HepG2 (cell line): ENCODE measurements at regions not wholly inside any gene's neighbourhood (a gene's known extent, or its start where the extent isn't known, plus 50 kb on each side); places are given as distances from the start of the nearest gene placed in this dataset.

Source experiments
- ATAC-seq: fragments of 200-7000 bp; cut with Tn5 transposase; 3 replicates; pipeline ENCODE4 v1.9.1; 2020; ENCODE audit warnings: mild to moderate bottlenecking, moderate library complexity
- BruUV-seq: library from RNA; stranded (reverse); fragments of 400-500 nt; replicated peaks from 2 replicates; lab custom pipeline; 2021; lab: Mats Ljungman, UMichigan
- CTCF ChIA-PET: fragments of 300-600 bp; formaldehyde crosslinking; extraction: SDS; loops from one replicate; lab custom pipeline; 2021; ENCODE audit warnings: low total read pairs, inconsistent platforms, low intra/inter-chr PET ratio; lab: Yijun Ruan, JAX
- POLR2A ChIA-PET: fragments of 350-600 bp; sonication (Branson Sonifier 250); formaldehyde crosslinking; loops from one replicate; lab custom pipeline; 2020; ENCODE audit warnings: antibody characterized with exemption, inconsistent platforms; lab: Yijun Ruan, JAX
- DNase-seq: peaks from one replicate; pipeline ENCODE4 v3.0.0-alpha.2; 2015; ENCODE audit warnings: low spot score
- FAIRE-seq: peaks from 3 replicates; lab custom pipeline; 2011; peaks lifted over from hg19 to GRCh38; lab: Jason Lieb, UNC
- H2AFZ ChIP-seq: one replicate; pipeline ENCODE4 v1.6.1; 2011; ENCODE audit warnings: low read length, inconsistent platforms
- H3K27ac ChIP-seq: fragments of 300-600 bp; 3 replicates; pipeline ENCODE4 v1.8.0; 2011; ENCODE audit warnings: mixed run types, mild to moderate bottlenecking, mixed read lengths, low read length, inconsistent platforms; ENCODE audit not compliant: insufficient read depth; ENCODE audit errors: extremely low read length
- H3K27me3 ChIP-seq, 2 experiments: fragments of 200-600 bp in 1 of 2; 2 replicates in 1 of 2; 3 replicates in 1 of 2; pipeline versions ENCODE4 v1.6.0 to v1.8.0; 2011; ENCODE audit warnings: low read length in 2 of 2, mild to moderate bottlenecking in 2 of 2, moderate library complexity in 2 of 2, inconsistent platforms in 1 of 2; ENCODE audit not compliant: insufficient read depth in 2 of 2, control insufficient read depth in 1 of 2
- H3K36me3 ChIP-seq, 2 experiments: fragments of 200-600 bp in 1 of 2; replicated peaks in 1 of 2; 2 replicates in 1 of 2; 3 replicates in 1 of 2; pipeline versions ENCODE4 v1.5.1 to v1.8.0; 2011; ENCODE audit warnings: low read length in 2 of 2, inconsistent platforms in 1 of 2; ENCODE audit not compliant: insufficient read depth in 2 of 2, control insufficient read depth in 1 of 2
- H3K4me1 ChIP-seq: 2 replicates; pipeline ENCODE4 v1.5.1; 2012; ENCODE audit warnings: low read length, inconsistent platforms; ENCODE audit not compliant: insufficient read depth
- H3K4me2 ChIP-seq: 2 replicates; pipeline ENCODE4 v1.6.0; 2011; ENCODE audit warnings: low read depth, low read length, inconsistent platforms
- H3K4me3 ChIP-seq, 3 experiments: fragments of 200-600 bp in 1 of 3; sonication (generic), shearing (Covaris generic) in 1 of 3; replicated peaks in 1 of 3; 2 replicates each; pipeline ENCODE4 v1.5.1; 2011 to 2016; ENCODE audit warnings: low read length in 3 of 3, inconsistent platforms in 2 of 3, low read depth in 2 of 3, mild to moderate bottlenecking in 2 of 3, control low read depth in 1 of 3, mixed read lengths in 1 of 3; ENCODE audit not compliant: insufficient read depth in 1 of 3
- H3K79me2 ChIP-seq: one replicate; pipeline ENCODE4 v1.6.1; 2011; ENCODE audit warnings: low read length, inconsistent platforms; ENCODE audit not compliant: insufficient read depth
- H3K9ac ChIP-seq: 2 replicates; pipeline ENCODE4 v1.6.0; 2011; ENCODE audit warnings: mild to moderate bottlenecking, low read depth, low read length, inconsistent platforms; ENCODE audit not compliant: insufficient read depth
- H3K9me3 ChIP-seq: 2 replicates; pipeline ENCODE4 v1.5.1; 2012; ENCODE audit warnings: mild to moderate bottlenecking, low read length
- H4K20me1 ChIP-seq: 2 replicates; pipeline ENCODE4 v1.6.0; 2011; ENCODE audit warnings: inconsistent platforms, mild to moderate bottlenecking, low read length, moderate library complexity; ENCODE audit not compliant: insufficient read depth
- MAZ ChIP-seq, 2 experiments: sonication (generic) in 1 of 2; formaldehyde crosslinking in 1 of 2; IDR thresholded peaks; 2 replicates each; pipeline versions ENCODE4 v1.5.0 to v1.6.1; 2012 to 2020; ENCODE audit warnings: low read depth in 2 of 2, mild to moderate bottlenecking in 2 of 2, borderline replicate concordance in 1 of 2, improper control_type of control experiment in 1 of 2, low read length in 1 of 2, missing genetic modification reagents in 1 of 2, moderate library complexity in 1 of 2
- MXI1 ChIP-seq: IDR thresholded peaks from 3 replicates; pipeline ENCODE4 v1.6.1; 2012; ENCODE audit warnings: low read depth, low read length, inconsistent platforms, borderline replicate concordance
- MZF1 ChIP-seq: sonication (generic); formaldehyde crosslinking; IDR thresholded peaks from 2 replicates; pipeline ENCODE4 v1.8.1; 2023; ENCODE audit warnings: mild to moderate bottlenecking, missing genetic modification reagents, borderline replicate concordance
- SNAPC2 ChIP-seq: sonication (generic); formaldehyde crosslinking; IDR thresholded peaks from 2 replicates; pipeline ENCODE4 v1.8.1; 2022; ENCODE audit warnings: mild to moderate bottlenecking, missing genetic modification reagents
- ZBTB8A ChIP-seq: sonication (generic); formaldehyde crosslinking; IDR thresholded peaks from 2 replicates; pipeline ENCODE4 v1.4.0; 2020; ENCODE audit warnings: mild to moderate bottlenecking, low read depth, missing genetic modification reagents, borderline replicate concordance
- ZFP37 ChIP-seq: sonication (generic); formaldehyde crosslinking; IDR thresholded peaks from 2 replicates; pipeline ENCODE4 v1.4.0; 2020; ENCODE audit warnings: missing genetic modification reagents, borderline replicate concordance
- ZKSCAN5 ChIP-seq: sonication (generic); formaldehyde crosslinking; IDR thresholded peaks from 2 replicates; pipeline ENCODE4 v1.5.1; 2020; ENCODE audit warnings: mild to moderate bottlenecking, missing genetic modification reagents
- ZNF17 ChIP-seq: sonication (generic); formaldehyde crosslinking; IDR thresholded peaks from 2 replicates; pipeline ENCODE4 v1.5.0; 2020; ENCODE audit warnings: mild to moderate bottlenecking, missing genetic modification reagents
- ZNF614 ChIP-seq: IDR thresholded peaks from 2 replicates; pipeline ENCODE4 v1.6.1; 2018; ENCODE audit warnings: missing biosample characterization, missing genetic modification reagents, inconsistent platforms, borderline replicate concordance
- ZSCAN9 ChIP-seq: IDR thresholded peaks from 2 replicates; pipeline ENCODE4 v1.6.1; 2016; ENCODE audit warnings: borderline replicate concordance
- WGBS: methylation state at CpG from one replicate; pipeline ENCODE4 v1.1.6; 2017; ENCODE audit warnings: low lambda C conversion rate; 5-methylcytosine and 5-hydroxymethylcytosine counted together
- in situ Hi-C: cut with HindIII; loops from 2 replicates; pipeline ENCODE4 v1.10.0; 2017; ENCODE audit warnings: low pct_unique_long_range_greater_than_20kb; ENCODE audit not compliant: extremely low pct_ligation_motif_present
- intact Hi-C: fragments of 100-400 bp; cut with micrococcal nuclease; formaldehyde crosslinking; loops from one replicate; pipeline ENCODE4 v1.10.0; 2022; ENCODE audit not compliant: unreplicated experiment
- TF ChIP-seq, protein P1 (sequence below): sonication (generic); formaldehyde crosslinking; IDR thresholded peaks from 2 replicates; pipeline ENCODE4 v1.4.0; 2020; ENCODE audit warnings: missing genetic modification reagents, low read depth, mild to moderate bottlenecking, borderline replicate concordance
- TF ChIP-seq, protein P2 (sequence below): sonication (generic); formaldehyde crosslinking; IDR thresholded peaks from 2 replicates; pipeline ENCODE4 v1.4.0; 2020; ENCODE audit warnings: low read depth, mild to moderate bottlenecking, missing genetic modification reagents

DNA sequence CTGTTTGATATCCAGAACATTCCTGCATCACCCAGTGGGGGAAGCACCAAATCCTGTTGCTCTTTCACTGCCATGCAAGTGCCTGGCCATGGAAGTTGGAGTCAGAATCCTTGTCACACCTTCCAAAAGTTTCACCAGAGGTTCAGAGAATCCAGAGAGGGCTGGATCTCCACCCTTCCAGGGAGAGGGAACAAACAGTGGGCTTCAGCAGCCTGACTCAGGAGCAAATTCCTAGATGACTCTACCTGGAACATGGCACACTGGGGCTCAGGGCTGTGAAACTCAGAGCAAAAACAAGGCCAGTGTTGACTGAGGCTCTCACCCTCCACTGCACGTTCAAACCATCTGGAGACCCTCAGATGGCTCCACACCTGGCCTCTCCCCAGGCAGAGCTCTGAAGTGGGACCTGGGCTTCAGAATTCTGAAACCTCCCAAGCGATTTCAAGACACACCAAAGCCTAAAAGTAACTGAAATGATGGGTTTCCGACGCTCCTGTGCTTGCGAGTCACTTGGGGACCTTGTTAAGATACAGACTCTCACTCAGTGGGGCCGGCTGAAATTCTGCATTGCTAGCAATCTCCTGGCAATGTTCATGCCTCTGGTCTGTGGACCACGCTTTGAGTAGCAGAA is 205.9 kb downstream of the AUH start (continued):
- TF ChIP-seq ZNF17 (CRISPR knock-in tag) = no peak
- TF ChIP-seq, protein P1, sequence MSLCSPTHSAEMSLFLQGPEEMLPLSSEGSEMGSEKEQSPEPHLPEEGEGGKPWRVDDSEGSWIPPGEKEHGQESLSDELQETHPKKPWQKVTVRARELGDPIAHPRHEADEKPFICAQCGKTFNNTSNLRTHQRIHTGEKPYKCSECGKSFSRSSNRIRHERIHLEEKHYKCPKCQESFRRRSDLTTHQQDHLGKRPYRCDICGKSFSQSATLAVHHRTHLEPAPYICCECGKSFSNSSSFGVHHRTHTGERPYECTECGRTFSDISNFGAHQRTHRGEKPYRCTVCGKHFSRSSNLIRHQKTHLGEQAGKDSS (CRISPR knock-in tag) = no peak

DNA sequence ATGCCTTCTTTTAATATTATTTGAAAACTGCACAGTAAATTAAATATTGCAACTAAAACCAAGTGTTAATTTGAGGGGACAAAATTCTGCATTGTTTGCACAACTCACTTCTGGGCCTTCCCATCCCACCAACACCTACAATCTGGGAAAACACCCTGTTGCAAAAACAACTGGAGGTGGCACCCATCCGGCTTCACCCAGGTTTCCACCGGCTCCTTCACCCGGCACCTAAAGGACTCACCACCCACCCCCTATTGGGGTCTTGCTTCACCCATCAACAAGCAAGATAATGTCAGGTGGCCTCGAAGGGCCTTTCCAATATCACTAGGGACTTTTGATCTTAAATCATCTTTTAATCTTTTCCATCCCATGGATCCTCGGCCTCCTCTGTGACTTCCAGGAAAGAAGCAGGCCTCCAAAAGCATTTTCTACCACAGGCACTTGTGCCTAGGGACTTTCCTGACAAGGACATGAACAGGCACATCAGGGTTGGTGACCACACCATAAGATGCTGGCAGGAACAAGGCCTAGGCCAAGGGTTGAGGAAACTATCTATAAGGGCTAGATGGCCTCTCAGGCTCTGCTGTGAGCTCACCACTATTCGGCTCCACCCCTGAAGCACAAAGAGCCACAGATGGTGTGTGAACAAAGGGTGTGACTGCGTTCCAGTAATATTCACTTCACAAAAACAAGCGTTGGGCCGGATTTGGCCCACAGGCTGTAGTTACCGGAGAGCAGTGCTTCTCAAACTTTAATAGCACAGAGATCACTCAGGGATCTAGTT is 205.1 kb downstream of the AUH start:
- 85% methylated on average over 10 of the region's 10 CpGs for WGBS
- in situ Hi-C loops = no loop called here

More for the DNA sequence above, 205.1 kb downstream of the AUH start:
- Histone ChIP-seq H3K79me2 (no peaks in the 10 kb centered on the region), H3K36me3 (no peaks in the 10 kb centered on the region), H3K4me2 (no peak overlapping the region), H3K27me3 (no peaks in the 10 kb centered on the region), H3K4me1 (peaks cover 5% of the 10 kb centered on the region; the same call in 1 of the 2 replicates), H2AFZ (no peak overlapping the region), H4K20me1 (no peaks in the 10 kb centered on the region), H3K27ac (no peak overlapping the region), H3K9me3 (no peaks in the 10 kb centered on the region), H3K4me3 (no peak overlapping the region), H3K9ac (no peak overlapping the region)
- TF ChIP-seq, protein P2, sequence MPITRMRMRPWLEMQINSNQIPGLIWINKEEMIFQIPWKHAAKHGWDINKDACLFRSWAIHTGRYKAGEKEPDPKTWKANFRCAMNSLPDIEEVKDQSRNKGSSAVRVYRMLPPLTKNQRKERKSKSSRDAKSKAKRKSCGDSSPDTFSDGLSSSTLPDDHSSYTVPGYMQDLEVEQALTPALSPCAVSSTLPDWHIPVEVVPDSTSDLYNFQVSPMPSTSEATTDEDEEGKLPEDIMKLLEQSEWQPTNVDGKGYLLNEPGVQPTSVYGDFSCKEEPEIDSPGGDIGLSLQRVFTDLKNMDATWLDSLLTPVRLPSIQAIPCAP (CRISPR knock-in tag) = no peak
- no peak for TF ChIP-seq MZF1 (CRISPR knock-in tag)
- TF ChIP-seq ZBTB8A = no peak
- TF ChIP-seq MAZ (IDR thresholded peaks at IDR 0.05; ENCODE audit: borderline replicate concordance, low read depth, low read length) = no peak
- TF ChIP-seq MAZ (CRISPR knock-in tag; IDR thresholded peaks at IDR 0.05; ENCODE audit: low read depth) = no peak
- TF ChIP-seq SNAPC2 (CRISPR knock-in tag) = no peak
- no peak for TF ChIP-seq ZSCAN9 (CRISPR knock-in tag)
- TF ChIP-seq ZNF614 (CRISPR knock-in tag) = no peak
- TF ChIP-seq ZFP37 = no peak
- TF ChIP-seq MXI1 = no peak
- no peak for TF ChIP-seq ZKSCAN5
- POLR2A ChIA-PET = no interaction called here
- DNase-seq = no peak
- CTCF ChIA-PET = no interaction called here
- no peak for FAIRE-seq
- no TSS peak for BruUV-seq
- intact Hi-C loops = no loop called here
- no peak for ATAC-seq
